CD8-positive, alpha-beta memory T cell (primary cell): ENCODE measurements at regions not wholly inside any gene's neighbourhood (a gene's known extent, or its start where the extent isn't known, plus 50 kb on each side); places are given as distances from the start of the nearest gene placed in this dataset.
"Not testable (repeated sequence)": the region's sequence is repeated elsewhere in the genome, so short reads cannot be mapped to it uniquely, and the experiment has no call there.

Experiments
- CTCF ChIA-PET: fragments of 350-600 bp; sonication (Branson Sonifier 250); formaldehyde crosslinking; loops from one replicate; lab custom pipeline; 2021; ENCODE audit warnings: antibody characterized with exemption; lab: Charles Lee
- POLR2A ChIA-PET: fragments of 350-600 bp; sonication (Branson Sonifier 250); formaldehyde crosslinking; loops from one replicate; lab custom pipeline; 2021; ENCODE audit warnings: antibody characterized with exemption; lab: Charles Lee
- DNase-seq, 5 donors: peaks; one replicate each; pipeline versions ENCODE4 v3.0.0 to v3.0.0-alpha.2; 2020 to 2022; ENCODE audit warnings: mixed read lengths in 1 of 5
- H3K27ac ChIP-seq: one replicate; pipeline ENCODE4 v1.7.0; 2013; ENCODE audit warnings: low read depth, mild to moderate bottlenecking, low read length, moderate library complexity
- H3K27me3 ChIP-seq: 2 replicates; pipeline ENCODE4 v1.7.0; 2013; ENCODE audit warnings: low read length, mild to moderate bottlenecking; ENCODE audit not compliant: insufficient read depth, poor library complexity, severe bottlenecking
- H3K36me3 ChIP-seq: 2 replicates; pipeline ENCODE4 v1.7.0; 2013; ENCODE audit warnings: mild to moderate bottlenecking, low read length, moderate library complexity; ENCODE audit not compliant: insufficient read depth
- H3K4me1 ChIP-seq: 2 replicates; pipeline ENCODE4 v1.7.0; 2013; ENCODE audit warnings: mild to moderate bottlenecking, low read length, moderate library complexity; ENCODE audit not compliant: insufficient read depth
- H3K4me3 ChIP-seq: 2 replicates; pipeline ENCODE4 v1.7.0; 2013; ENCODE audit warnings: mild to moderate bottlenecking, low read length
- H3K9me3 ChIP-seq: 2 replicates; pipeline ENCODE4 v1.7.0; 2013; ENCODE audit warnings: mild to moderate bottlenecking, low read length
- H3K27ac Mint-ChIP-seq, 8 donors: one replicate each; pipeline ENCODE4 v1.8.0; 2020 to 2021; ENCODE audit warnings: mixed read lengths in 8 of 8, mild to moderate bottlenecking in 6 of 8, inconsistent platforms in 3 of 8, moderate library complexity in 3 of 8
- H3K27me3 Mint-ChIP-seq, 2 donors: one replicate each; pipeline ENCODE4 v1.8.0; 2020 to 2021; ENCODE audit warnings: mixed read lengths in 2 of 2, mild to moderate bottlenecking in 1 of 2, moderate library complexity in 1 of 2
- H3K36me3 Mint-ChIP-seq, 3 donors: one replicate each; pipeline ENCODE4 v1.8.0; 2020 to 2021; ENCODE audit warnings: mixed read lengths in 3 of 3, inconsistent platforms in 1 of 3, mild to moderate bottlenecking in 1 of 3
- H3K4me1 Mint-ChIP-seq, 3 donors: one replicate each; pipeline ENCODE4 v1.8.0; 2020 to 2021; ENCODE audit warnings: mixed read lengths in 3 of 3, inconsistent platforms in 1 of 3, mild to moderate bottlenecking in 1 of 3
- H3K4me3 Mint-ChIP-seq, 7 donors: one replicate each; pipeline ENCODE4 v1.8.0; 2020 to 2021; ENCODE audit warnings: mixed read lengths in 7 of 7, mild to moderate bottlenecking in 6 of 7, moderate library complexity in 4 of 7, inconsistent platforms in 2 of 7
- H3K9me3 Mint-ChIP-seq, 5 donors: one replicate each; pipeline ENCODE4 v1.8.0; 2020 to 2022; ENCODE audit warnings: mixed read lengths in 5 of 5, mild to moderate bottlenecking in 3 of 5, moderate library complexity in 2 of 5, inconsistent platforms in 1 of 5

- H3K27me3 Mint-ChIP-seq: peaks cover 3 to 21% of the 10 kb centered on the region in 2 donors
- H3K4me1 Mint-ChIP-seq: peaks cover 0 to 52% (median 35%) of the 10 kb centered on the region in 3 donors
- Histone ChIP-seq H3K36me3 (no peaks in the 10 kb centered on the region), H3K27ac (no peak overlapping the region), H3K4me3 (no peak overlapping the region), H3K9me3 (no peaks in the 10 kb centered on the region), H3K4me1 (no peaks in the 10 kb centered on the region), H3K27me3 (no peaks in the 10 kb centered on the region)
- DNase-seq: no peak
- H3K4me3 Mint-ChIP-seq: no peak overlapping the region
- H3K27ac Mint-ChIP-seq: no peak overlapping the region
- ChIA-PET POLR2A (no interaction called here), CTCF (no interaction called here)
- no peaks in the 10 kb centered on the region for H3K9me3 Mint-ChIP-seq
- no peaks in the 10 kb centered on the region for H3K36me3 Mint-ChIP-seq
Observed at GRCh38 chr5:112597831-112598230, 139.9 kb upstream of the APC start.

GRCh38 chr5:112600510-112600909 is 137.2 kb upstream of the APC start:
- H3K4me1 ChIP-seq, H3K27me3 ChIP-seq, CTCF ChIA-PET, H3K27ac ChIP-seq, H3K9me3 Mint-ChIP-seq, H3K36me3 Mint-ChIP-seq, H3K9me3 ChIP-seq, H3K4me3 ChIP-seq, DNase-seq, H3K4me3 Mint-ChIP-seq, POLR2A ChIA-PET, H3K36me3 ChIP-seq, H3K27ac Mint-ChIP-seq: not testable (repeated sequence)
- H3K4me1 Mint-ChIP-seq: peaks cover 0 to 44% (median 23%) of the 10 kb centered on the region in 3 donors
- peaks cover 8 to 34% of the 10 kb centered on the region in 2 donors for H3K27me3 Mint-ChIP-seq

GRCh38 chr5:112604732-112605630 is 132.7 kb upstream of the APC start:
- no peaks in the 10 kb centered on the region for H3K36me3 Mint-ChIP-seq
- peak overlapping the region in 1 of 7 donors; percentile 10 for H3K4me3 Mint-ChIP-seq
- no peak overlapping the region for H3K27ac Mint-ChIP-seq
- peaks cover 6 to 20% of the 10 kb centered on the region in 2 donors for H3K27me3 Mint-ChIP-seq
- no peaks in the 10 kb centered on the region for H3K27me3 ChIP-seq
- no peak overlapping the region for H3K27ac ChIP-seq
- ChIA-PET POLR2A (no interaction called here), CTCF (interaction anchor here (0.9 to 1.8 kb wide), 3 partner anchors 53 to 244 kb away, joined by 3 to 10 read pairs (median 3); no protein-coding TSS in a partner anchor)
- H3K9me3 ChIP-seq: no peaks in the 10 kb centered on the region
- H3K36me3 ChIP-seq: no peaks in the 10 kb centered on the region
- H3K4me1 ChIP-seq: no peaks in the 10 kb centered on the region
- peaks cover 0 to 15% (median 7%) of the 10 kb centered on the region in 3 donors for H3K4me1 Mint-ChIP-seq
- DNase-seq: no peak
- no peaks in the 10 kb centered on the region for H3K9me3 Mint-ChIP-seq
- no peak overlapping the region for H3K4me3 ChIP-seq

DNA sequence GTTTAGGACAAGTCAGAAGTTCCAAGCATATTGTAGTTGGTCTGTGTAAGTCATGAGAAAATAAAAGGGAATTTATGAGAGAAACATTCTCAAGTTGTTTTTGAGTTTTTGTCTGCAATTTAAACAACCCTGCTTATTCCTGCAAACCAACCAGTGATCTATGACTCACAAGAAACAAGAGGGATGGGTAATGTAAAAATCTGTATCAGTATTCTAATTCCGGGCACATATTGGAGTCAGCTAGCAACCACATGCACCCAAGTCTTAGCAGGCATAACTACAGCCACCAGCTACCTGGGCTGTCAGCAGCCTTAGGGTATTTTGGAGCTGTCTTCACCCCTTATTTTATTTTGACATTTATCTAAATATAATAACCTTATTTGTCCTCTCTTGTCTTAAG is 128.7 kb upstream of the APC start:
- no peak for DNase-seq
- POLR2A ChIA-PET: no interaction called here

DNA sequence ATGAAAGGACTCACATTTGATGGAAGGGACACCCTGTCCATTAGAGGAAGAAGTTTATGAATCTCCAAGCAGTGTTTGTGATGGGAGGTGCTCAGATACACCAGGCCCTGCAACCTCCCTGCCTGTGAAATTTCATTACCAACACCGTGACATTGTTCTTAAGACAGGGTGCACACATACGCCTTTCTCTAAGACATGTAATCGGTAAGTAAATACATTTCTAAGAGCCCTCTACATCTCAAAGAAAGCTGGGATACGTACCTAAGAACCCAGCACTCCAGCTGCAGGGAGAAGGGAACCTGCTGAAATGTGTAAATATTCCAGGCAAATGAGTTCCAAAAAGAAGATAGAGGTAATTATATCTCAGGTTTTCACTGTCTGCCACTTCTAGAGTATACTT is 125.0 kb upstream of the APC start:
- CTCF ChIA-PET: no interaction called here
- no peaks in the 10 kb centered on the region for H3K36me3 Mint-ChIP-seq
- Histone ChIP-seq H3K27ac (no peak overlapping the region), H3K4me1 (no peaks in the 10 kb centered on the region), H3K36me3 (no peaks in the 10 kb centered on the region), H3K4me3 (no peak overlapping the region), H3K27me3 (no peaks in the 10 kb centered on the region), H3K9me3 (no peaks in the 10 kb centered on the region)
- no peak overlapping the region for H3K27ac Mint-ChIP-seq
- H3K4me1 Mint-ChIP-seq: no peaks in the 10 kb centered on the region
- DNase-seq: no peak
- POLR2A ChIA-PET: no interaction called here
- H3K4me3 Mint-ChIP-seq: no peak overlapping the region
- H3K9me3 Mint-ChIP-seq: no peaks in the 10 kb centered on the region
- H3K27me3 Mint-ChIP-seq: peaks cover 0 to 4% of the 10 kb centered on the region in 2 donors

More for the DNA sequence above, 128.7 kb upstream of the APC start:
- Mint-ChIP-seq H3K27ac (peak overlapping the region in 1 of 8 donors; percentile 17), H3K9me3 (no peaks in the 10 kb centered on the region), H3K4me1 (peaks cover 0 to 11% (median 7%) of the 10 kb centered on the region in 3 donors), H3K36me3 (no peaks in the 10 kb centered on the region), H3K27me3 (peaks cover 3 to 17% of the 10 kb centered on the region in 2 donors), H3K4me3 (no peak overlapping the region)
- Histone ChIP-seq H3K4me3 (no peak overlapping the region), H3K27me3 (no peaks in the 10 kb centered on the region), H3K36me3 (no peaks in the 10 kb centered on the region), H3K27ac (no peak overlapping the region), H3K9me3 (no peaks in the 10 kb centered on the region), H3K4me1 (no peaks in the 10 kb centered on the region)
- CTCF ChIA-PET: interaction anchor here (1.7 kb wide), 1 partner anchor 56 kb away, joined by 5 read pairs; no protein-coding TSS in a partner anchor

- CTCF ChIA-PET: no interaction called here
- no peaks in the 10 kb centered on the region for H3K4me1 Mint-ChIP-seq
- H3K4me3 Mint-ChIP-seq: no peak overlapping the region
- peaks cover 0 to 4% of the 10 kb centered on the region in 2 donors for H3K27me3 Mint-ChIP-seq
- DNase-seq: no peak
- no peaks in the 10 kb centered on the region for H3K9me3 Mint-ChIP-seq
- no peaks in the 10 kb centered on the region for H3K36me3 ChIP-seq
- H3K27ac Mint-ChIP-seq: no peak overlapping the region
- POLR2A ChIA-PET: no interaction called here
- no peaks in the 10 kb centered on the region for H3K4me1 ChIP-seq
- H3K27ac ChIP-seq: no peak overlapping the region
- H3K27me3 ChIP-seq: no peaks in the 10 kb centered on the region
- H3K4me3 ChIP-seq: no peak overlapping the region
- H3K36me3 Mint-ChIP-seq: no peaks in the 10 kb centered on the region
- no peaks in the 10 kb centered on the region for H3K9me3 ChIP-seq
Observed at GRCh38 chr5:112614285-112614684, 123.4 kb upstream of the APC start.

- Histone ChIP-seq H3K4me1 (no peaks in the 10 kb centered on the region), H3K36me3 (no peaks in the 10 kb centered on the region), H3K27ac (no peak overlapping the region), H3K4me3 (no peak overlapping the region), H3K27me3 (peaks cover under 1% of the 10 kb centered on the region), H3K9me3 (no peaks in the 10 kb centered on the region)
- H3K27ac Mint-ChIP-seq: no peak overlapping the region
- H3K9me3 Mint-ChIP-seq: no peaks in the 10 kb centered on the region
- ChIA-PET CTCF (no interaction called here), POLR2A (no interaction called here)
- H3K27me3 Mint-ChIP-seq: peaks cover 0 to 4% of the 10 kb centered on the region in 2 donors
- no peaks in the 10 kb centered on the region for H3K36me3 Mint-ChIP-seq
- no peaks in the 10 kb centered on the region for H3K4me1 Mint-ChIP-seq
- no peak overlapping the region for H3K4me3 Mint-ChIP-seq
- DNase-seq: no peak
Observed at GRCh38 chr5:112614986-112615385, 122.7 kb upstream of the APC start.

DNA sequence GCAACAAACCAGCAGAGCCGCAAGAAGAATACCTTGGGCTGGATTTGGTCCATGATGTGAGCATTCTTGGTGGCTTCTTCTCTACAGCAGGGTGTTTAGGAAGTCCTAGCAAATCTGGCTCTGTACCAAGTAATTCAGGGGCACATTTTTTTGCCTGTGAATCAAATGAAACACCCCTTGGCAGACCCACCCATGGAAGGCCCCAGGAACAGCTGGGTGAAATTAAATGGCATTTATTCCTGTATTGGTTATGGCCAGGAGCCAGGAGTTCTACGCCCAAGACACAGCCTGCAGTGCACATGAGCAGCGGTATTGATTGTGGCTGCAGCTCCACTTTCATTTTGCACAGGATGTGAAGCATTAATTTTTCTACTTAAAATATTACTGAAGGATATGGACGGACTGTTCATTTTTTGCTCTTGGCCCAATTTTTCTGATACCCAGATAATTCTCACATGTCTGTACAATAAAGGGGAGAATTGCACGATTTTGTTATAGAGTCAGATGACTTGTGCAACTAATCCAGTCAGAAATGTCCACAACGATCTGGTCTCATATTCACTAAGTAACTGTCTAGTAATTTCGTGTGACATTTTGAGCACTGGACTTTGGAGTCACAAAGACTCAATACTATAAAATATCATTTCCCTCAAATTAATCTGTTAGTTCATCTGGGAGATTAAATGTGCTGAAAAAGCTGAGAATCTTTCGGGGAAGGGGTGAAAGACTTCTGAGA is 120.7 kb upstream of the APC start:
- Mint-ChIP-seq H3K36me3 (no peaks in the 10 kb centered on the region), H3K9me3 (no peaks in the 10 kb centered on the region), H3K27me3 (peaks cover 4 to 5% of the 10 kb centered on the region in 2 donors), H3K4me1 (no peaks in the 10 kb centered on the region), H3K4me3 (peak overlapping the region in 3 of 7 donors; percentile 3 to 39 (median 13)), H3K27ac (no peak overlapping the region)
- no peak for DNase-seq
- Histone ChIP-seq H3K9me3 (no peaks in the 10 kb centered on the region), H3K4me3 (no peak overlapping the region), H3K27me3 (peaks cover 3% of the 10 kb centered on the region), H3K27ac (no peak overlapping the region), H3K4me1 (no peaks in the 10 kb centered on the region), H3K36me3 (no peaks in the 10 kb centered on the region)
- CTCF ChIA-PET: no interaction called here
- POLR2A ChIA-PET: no interaction called here
